ENCODE measurements at regions not wholly inside any gene's neighbourhood (a gene's known extent, or its start where the extent isn't known, plus 50 kb on each side); places are given as distances from the start of the nearest gene placed in this dataset.
A peak's percentile ranks its signal among the peaks of the same experiment; 100 is the strongest.

DNA sequence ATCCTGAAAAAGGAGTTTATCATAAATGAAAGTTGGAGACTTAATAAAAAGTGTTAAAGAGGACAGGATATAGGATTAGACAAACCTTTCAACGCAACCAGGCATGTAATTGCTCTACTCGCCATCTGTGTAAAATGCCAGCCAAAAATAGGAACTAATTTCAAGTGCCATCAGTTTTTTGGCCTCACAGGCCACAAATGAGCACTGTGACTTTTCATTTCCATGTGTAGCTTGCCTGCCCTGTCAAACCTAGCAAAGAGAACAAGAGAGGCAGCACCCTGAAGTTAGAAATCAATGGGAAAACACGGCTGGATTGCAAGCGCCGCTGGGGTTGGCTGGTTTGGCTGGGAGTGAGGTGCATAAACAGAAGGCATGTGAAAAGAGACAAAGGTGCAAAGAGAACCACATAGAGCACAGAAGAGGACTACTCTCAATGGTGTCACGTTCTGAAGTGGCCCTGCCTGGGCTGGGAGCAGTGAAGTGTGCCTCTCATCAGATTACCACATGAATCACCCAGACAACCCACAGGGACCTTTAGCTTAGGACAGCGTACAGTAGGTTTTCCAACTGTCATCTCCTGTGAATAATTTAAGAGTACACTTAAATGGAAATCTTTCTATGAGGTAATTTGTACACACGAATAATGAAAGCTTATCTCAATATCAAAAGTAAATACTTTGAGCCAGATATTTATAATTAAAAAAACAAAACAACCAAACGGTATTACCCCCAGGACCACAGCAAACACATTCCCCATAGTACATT lies 78.0 kb upstream of the NHSL1 start:
- no peak for DNase-seq (ENCODE audit: low spot score)

DNA sequence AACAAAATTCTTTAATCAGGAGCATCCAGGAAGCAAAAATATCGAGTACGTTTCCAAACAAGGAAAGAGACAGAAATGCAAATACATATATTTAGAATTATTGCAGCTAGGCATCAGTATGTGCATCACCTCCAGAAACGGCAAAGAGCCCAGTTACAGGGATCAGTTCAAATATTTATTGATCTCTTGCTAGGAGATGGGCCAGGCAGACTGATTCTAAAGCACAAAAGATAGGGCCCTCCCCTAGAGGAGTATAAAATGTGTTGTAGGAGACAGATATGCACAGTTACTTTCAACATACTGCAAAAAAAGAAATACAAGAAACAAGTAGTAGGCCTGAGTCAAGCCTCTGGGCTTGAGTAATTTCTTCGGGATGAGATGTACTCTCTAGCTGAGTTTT lies 80.7 kb upstream of the NHSL1 start:
- no peak for DNase-seq (ENCODE audit: low spot score)

DNA sequence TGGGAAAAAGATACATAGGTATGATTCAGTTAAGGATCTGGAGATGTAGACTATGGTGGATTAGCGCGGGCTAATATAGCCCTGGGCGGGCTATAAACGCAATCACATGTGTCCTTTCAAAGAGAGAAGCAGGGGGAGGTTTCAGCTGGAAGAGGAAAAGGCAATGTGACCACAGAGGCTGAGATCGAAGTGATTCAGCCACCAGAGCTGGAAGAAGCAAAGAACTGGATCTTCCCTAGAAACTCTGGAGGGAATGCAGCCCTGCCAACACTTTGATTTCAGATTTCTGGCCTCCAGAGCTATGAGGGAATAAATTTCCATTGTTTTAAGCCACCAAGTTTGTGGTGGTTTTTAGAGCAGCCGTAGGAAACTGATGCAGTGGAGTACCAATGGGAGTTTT lies 81.5 kb upstream of the NHSL1 start:
- no peak for DNase-seq (ENCODE audit: low spot score)

DNA sequence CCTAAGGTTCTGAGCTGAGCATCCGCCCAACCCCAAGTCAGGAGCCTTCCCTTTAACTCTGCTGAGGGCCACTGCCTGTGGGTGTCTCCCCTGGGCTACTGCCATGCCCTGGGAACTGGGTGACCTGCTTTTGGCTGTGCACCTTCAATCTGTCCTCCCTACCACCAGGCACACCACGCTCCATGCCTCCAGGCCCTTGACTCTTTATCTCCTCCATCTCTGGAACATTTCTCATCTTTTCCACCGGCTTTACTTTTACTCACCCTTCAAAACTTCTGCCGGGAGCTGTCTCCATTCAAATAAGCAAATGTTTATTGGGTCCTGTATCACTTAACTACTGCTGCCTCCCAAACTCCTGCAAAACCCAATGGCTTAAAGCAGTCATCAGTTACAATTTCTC lies 83.3 kb upstream of the NHSL1 start:
- DNase-seq (ENCODE audit: low spot score) = no peak

DNA sequence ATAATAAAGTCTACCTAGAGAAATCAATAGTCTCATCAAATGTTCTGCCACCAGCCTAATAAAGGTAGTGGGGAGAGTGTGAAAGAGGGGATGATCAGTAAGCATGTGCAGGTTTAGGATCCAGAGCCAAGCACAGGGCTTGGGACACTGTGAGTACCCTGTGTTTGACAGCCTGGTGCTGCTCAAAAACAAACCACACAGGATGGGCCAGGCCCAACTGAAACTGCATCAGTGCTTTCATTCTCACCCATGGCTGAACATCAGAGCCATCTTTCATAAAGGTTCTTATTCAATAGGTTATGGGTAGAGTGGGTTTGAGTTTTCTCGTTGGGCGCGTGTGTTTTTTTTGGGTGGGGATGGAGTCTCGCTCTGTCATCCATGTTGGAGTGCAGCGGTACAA lies 87.3 kb upstream of the NHSL1 start:
- no peak for DNase-seq (ENCODE audit: low spot score)

DNA sequence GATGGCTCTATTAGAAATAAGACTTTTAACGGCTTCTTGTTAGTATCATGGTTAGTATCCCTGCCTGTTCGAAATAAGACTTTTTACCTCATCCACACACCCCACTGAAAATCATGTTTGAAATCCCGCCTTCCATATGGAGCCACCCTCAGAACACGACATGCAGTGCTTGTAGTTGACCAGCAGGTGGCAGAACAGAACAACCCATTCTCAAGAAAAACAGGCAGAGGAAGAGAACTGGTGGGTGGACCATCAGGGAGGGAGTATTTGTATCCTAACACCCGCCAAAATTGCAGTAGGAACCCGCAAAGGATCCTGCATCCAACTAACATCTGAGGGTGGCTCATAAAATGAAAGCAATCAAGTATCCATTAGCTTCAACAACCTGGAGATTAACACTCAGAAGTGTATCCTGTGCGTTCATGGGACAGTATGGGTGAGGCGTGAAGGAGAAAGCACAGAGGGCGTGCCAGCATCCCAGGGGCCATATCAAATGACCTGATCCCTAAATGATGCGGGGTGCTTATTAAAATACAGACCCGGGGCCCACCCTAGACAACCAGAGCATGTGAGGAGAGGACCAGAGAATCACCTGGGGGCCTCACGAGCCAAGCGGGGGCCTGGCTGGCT lies 89.6 kb upstream of the NHSL1 start:
- DNase-seq (ENCODE audit: low spot score) = peak; percentile 69

DNA sequence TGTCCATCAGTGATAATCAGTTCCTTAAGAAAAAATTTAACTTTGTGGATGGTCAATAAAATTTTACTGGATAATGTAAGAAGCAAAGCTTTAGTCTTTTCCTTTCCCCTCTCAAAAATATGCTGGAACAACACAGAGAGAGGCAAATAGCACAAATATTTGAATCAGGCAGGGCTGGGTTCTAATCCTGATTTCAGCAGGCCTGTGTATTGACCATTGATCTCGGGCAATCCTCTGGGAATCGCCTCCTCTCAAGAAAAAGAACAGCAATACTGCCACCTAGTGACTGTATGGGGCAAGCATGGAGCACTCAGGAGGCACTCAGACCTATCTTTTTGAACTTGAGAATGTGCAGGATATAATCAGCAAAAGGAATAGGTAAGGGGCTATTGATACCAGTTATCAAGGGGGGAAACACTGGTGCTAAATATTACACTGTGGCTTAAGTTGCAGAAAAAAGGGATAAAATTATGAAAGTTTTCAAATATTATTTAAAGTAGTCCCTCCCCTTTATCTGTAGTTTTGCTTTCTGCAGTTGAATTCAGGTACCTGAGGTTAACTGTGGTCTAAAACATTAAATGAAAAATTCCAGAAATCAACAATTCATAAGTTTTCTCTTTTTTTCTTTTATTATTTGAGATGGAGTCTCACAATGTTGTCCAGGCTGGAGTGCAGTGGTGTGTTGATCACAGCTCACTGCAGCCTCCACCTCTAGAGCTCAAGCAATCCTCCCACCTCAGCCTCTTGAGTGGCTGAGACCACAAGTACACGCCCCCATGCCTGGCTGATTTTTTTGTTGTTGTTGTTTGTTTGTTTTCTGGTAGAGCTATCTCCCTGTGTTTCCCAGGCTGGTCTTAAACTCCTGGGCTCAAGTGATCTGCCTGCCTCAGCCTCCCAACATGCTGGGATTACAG lies 91.8 kb upstream of the NHSL1 start:
- peak; percentile 67 for DNase-seq (ENCODE audit: low spot score)

DNA sequence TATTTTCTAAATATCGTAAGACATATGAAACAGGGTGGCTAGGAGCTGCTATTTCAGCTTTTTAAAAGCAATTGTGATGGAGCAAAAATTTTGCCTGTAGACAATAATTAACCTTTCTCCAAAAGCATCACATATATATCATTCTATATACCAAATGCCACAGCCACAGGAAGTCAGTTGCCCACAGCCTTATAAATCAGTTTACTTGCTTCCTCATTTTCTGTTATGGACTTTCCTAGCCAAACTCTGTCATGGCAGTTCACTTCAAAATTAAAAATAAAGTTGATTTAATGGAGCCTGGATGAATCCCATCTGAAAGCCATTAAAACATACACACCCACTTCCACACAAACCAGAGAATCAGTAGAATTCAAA lies 93.4 kb upstream of the NHSL1 start:
- DNase-seq (ENCODE audit: low spot score) = no peak

DNA sequence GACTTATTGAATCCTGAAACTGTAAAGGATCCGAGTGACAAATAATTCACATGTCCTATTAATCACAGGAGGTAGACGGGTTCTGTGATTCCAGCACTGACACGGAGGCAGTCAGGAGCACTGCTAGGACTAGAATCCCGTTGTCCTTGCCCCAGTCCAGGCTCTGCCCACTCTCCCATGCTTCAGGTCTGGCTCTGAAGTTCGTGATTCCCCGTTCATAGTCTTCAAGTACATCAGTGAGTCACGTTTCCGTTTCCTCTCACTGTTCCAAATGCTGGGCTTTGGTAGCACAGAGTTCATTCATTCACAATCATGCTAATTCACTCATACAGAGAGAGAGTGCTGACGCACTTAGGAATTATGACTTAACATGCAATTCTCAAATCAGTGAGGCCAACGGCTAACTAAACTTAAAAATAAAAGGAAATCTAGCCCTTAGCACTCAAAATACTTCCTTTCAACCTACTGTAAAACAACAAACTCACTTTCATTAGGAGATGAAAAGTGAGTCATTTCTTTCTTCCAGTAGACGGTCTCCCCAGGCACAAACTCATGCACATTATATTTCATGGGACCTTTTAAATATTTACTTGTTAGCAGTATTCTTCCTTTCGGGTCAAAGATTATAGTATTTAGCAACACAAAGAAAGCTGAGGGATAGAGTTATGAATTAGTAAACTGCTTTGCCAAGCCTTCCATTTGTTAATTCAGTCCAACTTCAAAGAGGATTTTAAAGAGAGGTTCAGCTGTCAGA lies 94.0 kb upstream of the NHSL1 start:
- DNase-seq (ENCODE audit: low spot score) = peak; percentile 79

DNA sequence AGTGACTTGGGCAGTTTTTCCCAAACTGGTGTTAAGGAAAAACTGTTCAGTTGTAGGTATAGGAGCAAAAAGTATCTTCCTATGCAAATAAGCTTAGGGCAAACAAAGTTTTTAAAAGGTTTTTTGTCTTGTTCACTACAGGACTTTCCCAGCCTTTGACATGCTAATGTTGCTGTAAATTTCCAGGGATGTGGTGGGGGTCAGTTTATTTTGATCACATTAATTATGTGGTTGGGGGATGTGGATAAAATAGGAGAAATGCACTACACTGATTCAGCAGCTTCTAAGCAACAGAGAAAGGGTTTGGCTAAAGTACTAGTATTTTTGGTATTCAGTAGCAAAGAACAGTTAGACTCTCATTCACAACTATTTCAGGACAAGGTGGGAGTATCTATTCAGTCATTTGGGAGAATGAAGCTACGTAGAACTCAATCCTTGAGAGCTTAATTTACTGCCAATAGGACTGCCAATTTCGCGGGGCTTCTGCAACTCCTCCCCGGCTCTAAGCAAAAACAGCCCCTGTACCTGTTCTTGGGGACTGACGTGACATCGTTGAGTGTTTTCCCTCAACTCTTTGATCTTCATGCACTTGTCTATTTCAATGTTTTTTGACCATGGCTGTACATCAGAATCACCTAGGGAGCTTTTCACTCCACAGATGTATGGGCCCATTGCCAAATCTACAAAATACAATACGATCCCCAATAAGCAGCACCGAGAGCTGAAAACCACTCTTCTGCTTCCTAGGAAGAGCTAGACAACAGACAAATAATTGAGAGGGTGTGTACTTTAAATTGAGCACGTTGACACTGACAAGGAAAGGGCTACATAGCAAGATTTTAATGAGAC lies 94.8 kb upstream of the NHSL1 start:
- DNase-seq (ENCODE audit: low spot score) = no peak

DNA sequence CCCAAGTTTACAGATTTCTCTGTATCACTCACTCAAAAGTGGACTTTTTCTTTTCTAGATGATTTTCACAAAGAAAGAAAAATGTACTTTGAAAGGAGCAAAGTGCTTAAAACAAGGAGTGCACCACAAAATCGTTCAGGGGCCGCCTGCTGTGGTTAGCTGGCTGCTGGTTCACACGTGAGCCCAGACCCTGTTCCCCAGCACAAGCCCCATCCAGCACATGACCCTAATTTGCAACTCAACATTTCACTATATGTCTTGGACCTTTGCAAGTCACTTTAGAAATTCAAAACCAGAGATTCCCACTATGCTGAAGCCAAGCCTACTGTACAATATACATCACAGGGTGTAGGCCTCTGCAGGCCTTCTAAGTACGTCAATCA lies 95.5 kb upstream of the NHSL1 start:
- no peak for DNase-seq (ENCODE audit: low spot score)

DNA sequence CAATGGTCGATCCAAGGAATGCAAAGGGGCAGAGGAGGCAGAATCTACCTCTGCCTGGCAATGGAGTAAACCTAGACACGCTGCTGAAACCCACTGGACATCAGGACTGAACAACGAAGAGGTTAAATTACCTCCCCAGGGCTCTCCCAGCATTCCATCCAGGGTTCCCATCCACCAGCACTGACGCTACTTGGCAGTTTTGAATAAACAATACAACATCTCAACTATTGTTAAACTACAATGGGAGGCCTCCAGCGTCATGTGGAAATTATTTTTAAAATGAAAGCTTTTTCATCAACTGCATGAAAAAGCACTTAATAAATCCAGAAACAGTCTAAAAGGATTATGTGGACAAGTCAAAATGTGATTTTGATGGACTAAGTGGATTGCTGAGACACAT lies 96.8 kb upstream of the NHSL1 start:
- no peak for DNase-seq (ENCODE audit: low spot score)

DNA sequence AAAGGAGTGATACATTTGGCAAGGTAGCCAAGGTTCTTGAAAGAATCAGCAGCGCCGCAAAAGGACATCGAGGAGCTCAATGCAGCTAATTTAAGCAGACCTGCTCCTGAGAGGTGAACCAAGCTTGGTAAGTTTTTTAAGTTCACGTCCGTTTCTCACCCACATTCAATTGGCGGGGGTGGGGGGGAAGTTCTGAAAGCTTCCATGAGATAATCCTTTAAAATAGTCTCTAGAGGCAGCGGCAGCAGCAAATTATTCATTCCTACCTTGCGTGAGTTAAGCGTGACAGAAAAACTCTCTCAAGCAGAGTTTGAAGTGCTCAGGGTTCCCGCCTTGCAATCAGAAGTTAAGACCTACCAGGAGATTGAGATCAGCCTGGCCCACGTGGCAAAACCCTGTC lies 97.3 kb upstream of the NHSL1 start:
- no peak for DNase-seq (ENCODE audit: low spot score)

DNA sequence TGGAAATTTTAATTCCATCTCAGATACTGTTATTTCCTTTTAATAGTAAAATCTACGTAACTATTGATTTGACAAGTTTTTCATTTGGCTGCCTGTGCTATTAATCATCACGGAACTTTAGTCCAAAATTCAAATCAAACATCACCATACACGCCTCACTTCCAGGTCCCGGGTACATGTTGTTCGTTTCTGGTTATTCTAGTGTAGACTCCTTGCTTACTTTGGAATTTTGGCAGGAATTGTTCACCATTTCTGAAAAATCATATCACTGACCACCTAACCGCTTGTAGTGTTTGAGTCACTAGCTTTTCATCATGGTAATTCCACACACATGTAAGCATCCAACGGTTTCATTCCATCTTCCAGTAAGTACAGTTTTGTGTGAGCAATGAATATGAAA lies 98.0 kb upstream of the NHSL1 start:
- DNase-seq (ENCODE audit: low spot score) = no peak

DNA sequence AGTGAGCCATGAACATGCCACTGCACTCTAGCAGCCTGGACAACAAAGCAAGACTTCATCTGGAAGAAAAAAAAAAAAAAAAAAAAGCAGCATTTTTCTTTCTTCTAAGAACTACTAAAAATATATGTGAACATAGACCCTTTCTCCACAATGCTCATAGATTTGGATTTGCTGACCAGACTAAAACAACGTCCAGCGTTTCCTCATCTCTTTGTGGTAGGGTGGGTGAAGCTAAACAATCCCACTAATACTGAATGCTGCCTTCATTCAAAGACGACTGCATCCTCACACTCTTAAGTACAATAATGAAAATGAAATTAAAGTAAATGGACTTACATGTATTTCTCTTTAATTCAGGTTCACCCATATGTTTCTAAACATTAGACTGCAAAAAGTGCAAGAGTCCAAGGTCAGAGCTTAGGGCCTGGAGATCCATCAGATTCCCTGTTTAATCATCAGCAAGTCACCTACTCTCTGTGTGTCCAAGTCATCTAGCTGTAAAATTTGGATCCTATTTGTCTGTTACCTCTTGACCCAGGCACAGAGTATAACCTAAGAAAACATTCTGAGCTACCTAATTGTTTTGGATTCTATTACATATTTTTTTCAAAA lies 99.4 kb upstream of the NHSL1 start:
- no peak for DNase-seq (ENCODE audit: low spot score)

DNA sequence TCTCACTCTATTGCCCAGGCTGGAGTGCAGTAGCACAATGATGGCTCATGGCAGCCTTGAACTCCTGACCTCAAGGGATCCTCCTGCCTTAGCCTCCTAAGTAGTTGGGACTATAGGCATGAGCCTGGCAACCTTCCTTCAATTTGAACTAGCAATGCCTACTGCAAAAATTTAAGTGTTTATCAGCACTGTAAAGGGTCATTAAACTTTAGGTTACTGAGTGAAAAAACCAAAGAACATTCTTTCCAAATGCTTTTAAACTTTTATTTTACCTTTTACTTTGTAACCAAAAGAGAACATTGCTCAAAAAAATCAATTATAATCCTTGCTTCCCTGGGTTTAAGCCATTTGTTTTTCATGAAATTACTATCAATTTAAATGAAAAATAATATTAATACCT lies 101.0 kb upstream of the NHSL1 start:
- no peak for DNase-seq (ENCODE audit: low spot score)

DNA sequence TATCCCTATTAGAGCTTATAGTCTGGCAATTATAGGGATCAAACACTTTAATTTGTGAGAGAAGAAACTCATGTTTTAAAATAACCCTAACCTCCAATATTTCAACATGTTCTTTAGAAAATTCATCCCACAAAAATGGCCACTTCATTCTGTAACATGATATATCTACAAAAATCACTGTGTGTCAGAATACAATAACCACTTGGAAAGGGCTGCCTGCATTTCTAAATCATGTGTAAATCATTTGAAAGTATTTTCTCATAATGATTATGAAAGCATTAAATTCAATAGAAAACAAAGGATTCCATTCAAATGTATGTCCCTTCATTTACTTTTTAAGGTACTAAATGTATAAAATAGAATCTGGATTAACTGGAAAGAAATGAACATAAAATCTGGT lies 101.4 kb upstream of the NHSL1 start:
- DNase-seq (ENCODE audit: low spot score) = peak; percentile 27

DNA sequence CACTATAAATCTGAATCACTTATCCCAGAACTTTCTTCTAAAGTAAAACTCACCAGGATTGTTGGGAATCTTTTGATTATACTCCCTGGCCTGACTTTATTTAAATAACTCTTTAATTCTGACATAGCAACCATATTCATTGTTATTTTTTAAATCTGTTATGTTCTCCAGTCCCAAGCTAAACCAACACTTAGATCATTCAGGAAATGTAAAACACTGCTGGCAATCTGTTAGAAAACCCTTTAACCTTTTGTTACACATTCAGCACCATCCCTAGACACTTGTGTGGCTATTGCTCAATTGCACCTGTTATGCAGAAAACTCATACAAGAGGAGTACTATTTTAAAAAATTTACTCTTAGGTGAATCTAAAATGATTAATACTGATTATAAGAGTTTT lies 101.8 kb upstream of the NHSL1 start:
- no peak for DNase-seq (ENCODE audit: low spot score)

DNA sequence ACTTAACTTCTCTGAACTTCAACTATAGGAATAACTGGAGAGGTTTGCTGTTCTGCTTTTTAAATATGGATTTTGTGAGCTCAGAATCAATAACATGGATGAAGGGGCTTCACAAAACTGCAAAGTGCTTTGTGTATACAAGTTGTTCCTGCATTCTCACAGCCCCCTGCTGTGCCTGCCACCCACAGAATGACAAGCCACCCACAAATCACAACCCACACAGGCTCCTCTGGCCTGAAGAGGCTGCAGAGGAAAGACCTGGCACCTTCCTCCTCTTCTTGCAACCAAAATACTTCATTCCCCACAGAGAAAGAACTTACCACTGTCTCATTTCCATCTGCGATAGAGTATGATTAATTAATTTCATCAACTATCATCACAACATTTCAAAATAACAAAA lies 106.7 kb upstream of the NHSL1 start:
- DNase-seq (ENCODE audit: low spot score) = no peak

DNA sequence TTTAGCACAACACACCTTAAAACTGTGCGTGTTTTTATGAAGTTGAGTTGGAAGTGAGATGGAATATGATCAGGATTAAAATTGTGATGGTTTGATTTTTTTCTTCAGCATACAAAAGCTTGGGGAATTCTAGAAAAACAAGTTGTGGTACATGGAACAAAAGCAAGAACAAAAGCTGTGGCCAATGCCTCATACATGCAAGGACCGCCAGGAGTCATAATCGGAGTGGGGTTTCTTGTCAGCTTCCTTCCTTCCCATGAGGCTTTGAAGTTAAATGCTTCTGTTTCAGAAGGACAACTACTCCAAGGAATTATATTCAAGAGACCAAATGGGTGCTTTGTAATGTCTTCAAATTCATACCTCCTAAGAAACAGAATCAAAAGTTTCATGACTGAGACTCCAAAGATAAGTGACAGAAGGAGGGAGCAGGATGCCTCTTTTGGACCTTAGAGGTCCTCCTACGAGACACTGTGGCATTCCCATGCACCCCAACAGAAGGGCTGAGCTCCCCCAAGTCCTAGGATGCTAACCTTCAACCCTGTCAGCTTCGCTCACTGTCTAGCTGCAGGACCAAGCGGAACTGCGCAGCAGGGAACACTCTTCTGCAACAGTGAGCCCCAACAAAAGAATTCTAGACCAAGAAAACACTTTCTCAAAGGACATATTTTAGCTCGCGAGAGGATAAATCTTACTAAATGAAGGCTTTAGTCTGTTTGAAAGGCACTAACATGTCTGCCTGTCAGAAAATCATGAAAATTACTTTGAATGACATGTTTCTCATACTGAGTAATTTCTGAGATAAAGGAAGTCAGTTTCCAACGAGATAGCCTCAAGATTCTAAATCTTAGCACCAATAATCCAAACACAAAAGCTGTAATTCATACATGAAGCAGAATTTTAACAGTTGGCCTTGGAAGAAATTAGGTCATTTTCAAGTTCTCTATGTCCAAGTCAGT lies 108.5 kb upstream of the NHSL1 start:
- DNase-seq (ENCODE audit: low spot score) = no peak

All from AG08396 (cell line).